GM12878 (cell line): ENCODE measurements at regions not wholly inside any gene's neighbourhood (a gene's known extent, or its start where the extent isn't known, plus 50 kb on each side); places are given as distances from the start of the nearest gene placed in this dataset.

ENCODE experiments used
- ATAC-seq: fragments of 200-7000 bp; cut with Tn5 transposase; 3 replicates; pipeline ENCODE4 v1.9.1; 2020; ENCODE audit warnings: mild to moderate bottlenecking, moderate library complexity
- BruUV-seq: library from RNA; stranded (reverse); fragments of 400-500 nt; replicated peaks from 2 replicates; lab custom pipeline; 2021; lab: Mats Ljungman, UMichigan
- CTCF ChIA-PET: fragments of 300-600 bp; sonication (Branson Sonifier 250); formaldehyde crosslinking; extraction: SDS; loops from one replicate; lab custom pipeline; 2021; ENCODE audit warnings: inconsistent platforms; lab: Yijun Ruan, JAX
- POLR2A ChIA-PET: fragments of 350-600 bp; formaldehyde crosslinking; extraction: SDS; loops from one replicate; lab custom pipeline; 2021; ENCODE audit warnings: inconsistent platforms; lab: Charles Lee
- RAD21 ChIA-PET: fragments of 300-600 bp; sonication (Branson Sonifier 250); formaldehyde crosslinking; loops from one replicate; lab custom pipeline; 2023; ENCODE audit warnings: antibody characterized with exemption; ENCODE audit not compliant: unreplicated experiment; lab: Charles Lee
- SMC1A ChIA-PET: fragments of 300-600 bp; sonication (Branson Sonifier 250); formaldehyde crosslinking; loops from one replicate; lab custom pipeline; 2023; ENCODE audit not compliant: unreplicated experiment, uncharacterized antibody; lab: Charles Lee
- DNase-seq: peaks from one replicate; pipeline ENCODE4 v3.0.0-alpha.2; 2011; ENCODE audit warnings: low read depth, low spot score
- FAIRE-seq: peaks from 3 replicates; lab custom pipeline; 2011; peaks lifted over from hg19 to GRCh38; lab: Jason Lieb, UNC
- H2AFZ ChIP-seq: 2 replicates; pipeline ENCODE4 v1.6.0; 2011; ENCODE audit warnings: low read depth, low read length, control low read depth; ENCODE audit not compliant: control insufficient read depth
- H3K27ac ChIP-seq: 2 replicates; pipeline ENCODE4 v1.5.1; 2011; ENCODE audit warnings: control low read depth; ENCODE audit not compliant: control insufficient read depth, insufficient read depth
- H3K27me3 ChIP-seq, 2 experiments: replicated peaks in 1 of 2; 2 replicates each; pipeline versions ENCODE4 v1.6.0 to v1.6.1; 2011; ENCODE audit warnings: low read length in 1 of 2; ENCODE audit not compliant: control insufficient read depth in 2 of 2, insufficient read depth in 2 of 2
- H3K36me3 ChIP-seq, 2 experiments: 2 replicates each; pipeline ENCODE4 v1.5.1; 2011; ENCODE audit warnings: low read length in 1 of 2; ENCODE audit not compliant: control insufficient read depth in 2 of 2, insufficient read depth in 2 of 2
- H3K4me1 ChIP-seq: 2 replicates; pipeline ENCODE4 v1.6.1; 2011; ENCODE audit warnings: mild to moderate bottlenecking, low read length, moderate library complexity, mixed read lengths; ENCODE audit not compliant: control insufficient read depth, insufficient read depth
- H3K4me2 ChIP-seq: 2 replicates; pipeline ENCODE4 v1.6.0; 2011; ENCODE audit warnings: control low read depth; ENCODE audit not compliant: control insufficient read depth, insufficient read depth
- H3K4me3 ChIP-seq: fragments of 200-600 bp; sonication (generic); 2 replicates; pipeline ENCODE4 v1.5.1; 2016
- H3K79me2 ChIP-seq: 2 replicates; pipeline ENCODE4 v1.6.0; 2011; ENCODE audit warnings: low read length; ENCODE audit not compliant: control insufficient read depth, insufficient read depth
- H3K9ac ChIP-seq: 2 replicates; pipeline ENCODE4 v1.8.0; 2011; ENCODE audit warnings: low read length, control low read depth, mixed read lengths; ENCODE audit not compliant: control insufficient read depth, insufficient read depth
- H3K9me3 ChIP-seq: replicated peaks from 3 replicates; pipeline ENCODE4 v1.5.1; 2011; ENCODE audit warnings: mild to moderate bottlenecking, low read length; ENCODE audit not compliant: control insufficient read depth, insufficient read depth
- H4K20me1 ChIP-seq: 2 replicates; pipeline ENCODE4 v1.6.0; 2011; ENCODE audit not compliant: control insufficient read depth, insufficient read depth
- E4F1 ChIP-seq: fragments of 450-650 bp; IDR thresholded peaks from 2 replicates; pipeline ENCODE4 v1.6.1; 2018; ENCODE audit warnings: borderline replicate concordance, mild to moderate bottlenecking; ENCODE audit not compliant: partially characterized antibody
- IKZF2 ChIP-seq, 2 experiments: fragments of 450-650 bp; IDR thresholded peaks; 2 replicates each; pipeline ENCODE4 v1.6.1; 2017; ENCODE audit warnings: mild to moderate bottlenecking in 2 of 2, moderate library complexity in 2 of 2
- LARP7 ChIP-seq: fragments of 450-650 bp; IDR thresholded peaks from 2 replicates; pipeline ENCODE4 v1.6.1; 2017; ENCODE audit warnings: mild to moderate bottlenecking
- NFIC ChIP-seq: IDR thresholded peaks from 2 replicates; pipeline ENCODE4 v1.6.1; 2012; ENCODE audit warnings: low read depth, mild to moderate bottlenecking, inconsistent platforms, low read length, moderate library complexity
- SMARCA5 ChIP-seq: fragments of 450-650 bp; IDR thresholded peaks from 2 replicates; pipeline ENCODE4 v1.6.1; 2017; ENCODE audit warnings: mild to moderate bottlenecking
- STAT1 ChIP-seq: fragments of 450-650 bp; conservative IDR thresholded peaks from 2 replicates; pipeline ENCODE4 v1.6.1; 2014; ENCODE audit warnings: antibody characterized with exemption, mild to moderate bottlenecking
- SUZ12 ChIP-seq: fragments of 200-600 bp; sonication (generic); IDR thresholded peaks from one replicate; pipeline ENCODE4 v1.6.1; 2018; ENCODE audit warnings: antibody characterized with exemption, mild to moderate bottlenecking; ENCODE audit not compliant: unreplicated experiment
- ZNF592 ChIP-seq: fragments of 450-650 bp; IDR thresholded peaks from 2 replicates; pipeline ENCODE4 v1.6.1; 2017; ENCODE audit warnings: mild to moderate bottlenecking, moderate library complexity
- ZSCAN29 ChIP-seq: fragments of 450-650 bp; IDR thresholded peaks from 2 replicates; pipeline ENCODE4 v1.6.1; 2017; ENCODE audit warnings: mild to moderate bottlenecking, moderate library complexity
- WGBS: methylation state at CpG from one replicate; pipeline ENCODE4 v1.1.6; 2016; ENCODE audit warnings: low lambda C conversion rate; ENCODE audit not compliant: insufficient replicate concordance, insufficient coverage; ENCODE audit errors: missing lambda C conversion rate; 5-methylcytosine and 5-hydroxymethylcytosine counted together
- in situ Hi-C: fragments of 300-500 bp; cut with MboI; formaldehyde crosslinking; loops from 9 replicates; pipeline ENCODE4 v1.14.3; 2018; ENCODE audit warnings: mixed read lengths
- intact Hi-C: fragments of 100-400 bp; cut with micrococcal nuclease; formaldehyde crosslinking; loops from one replicate; pipeline ENCODE4 v1.14.2; 2022; ENCODE audit not compliant: unreplicated experiment
- TF ChIP-seq, protein P1 (sequence below): fragments of 450-650 bp; IDR thresholded peaks from 2 replicates; pipeline ENCODE4 v1.6.1; 2014; ENCODE audit warnings: mild to moderate bottlenecking

- DNase-seq (no peak), FAIRE-seq (no peak), ATAC-seq (no peak)
- no peaks in the 10 kb centered on the region for H3K4me1 ChIP-seq
- H4K20me1 ChIP-seq: no peaks in the 10 kb centered on the region
- H3K9me3 ChIP-seq: no peaks in the 10 kb centered on the region
- in situ Hi-C loops: no loop called here
- H3K4me3 ChIP-seq: no peak overlapping the region
- 0% methylated on average over 1 of the region's 1 CpG for WGBS
- H3K36me3 ChIP-seq: no peaks in the 10 kb centered on the region
- no peaks in the 10 kb centered on the region for H3K79me2 ChIP-seq
- no peaks in the 10 kb centered on the region for H3K27me3 ChIP-seq
- no peak overlapping the region for H2AFZ ChIP-seq
- ChIA-PET RAD21 (no interaction called here), POLR2A (no interaction called here), CTCF (no interaction called here), SMC1A (interaction anchor here (1.0 kb wide), 1 partner anchor 16 kb away, joined by 3 read pairs; no protein-coding TSS in a partner anchor)
- no TSS peak for BruUV-seq
- intact Hi-C loops: no loop called here
- no peak for TF ChIP-seq ZSCAN29
- no peak for TF ChIP-seq NFIC
- TF ChIP-seq LARP7: no peak
- TF ChIP-seq, protein P1, sequence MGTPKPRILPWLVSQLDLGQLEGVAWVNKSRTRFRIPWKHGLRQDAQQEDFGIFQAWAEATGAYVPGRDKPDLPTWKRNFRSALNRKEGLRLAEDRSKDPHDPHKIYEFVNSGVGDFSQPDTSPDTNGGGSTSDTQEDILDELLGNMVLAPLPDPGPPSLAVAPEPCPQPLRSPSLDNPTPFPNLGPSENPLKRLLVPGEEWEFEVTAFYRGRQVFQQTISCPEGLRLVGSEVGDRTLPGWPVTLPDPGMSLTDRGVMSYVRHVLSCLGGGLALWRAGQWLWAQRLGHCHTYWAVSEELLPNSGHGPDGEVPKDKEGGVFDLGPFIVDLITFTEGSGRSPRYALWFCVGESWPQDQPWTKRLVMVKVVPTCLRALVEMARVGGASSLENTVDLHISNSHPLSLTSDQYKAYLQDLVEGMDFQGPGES: no peak
- no peak for TF ChIP-seq ZNF592
- no peak for TF ChIP-seq SMARCA5
- TF ChIP-seq IKZF2 (IDR thresholded peaks at IDR 0.05): no peak
- no peak for TF ChIP-seq SUZ12
- TF ChIP-seq STAT1: no peak
- TF ChIP-seq E4F1: no peak
- no peak overlapping the region for H3K9ac ChIP-seq
- H3K27ac ChIP-seq: no peak overlapping the region
- no peak overlapping the region for H3K4me2 ChIP-seq
Measured at GRCh38 chr14:83153081-83153480, 1619.4 kb upstream of the SEL1L start.
